ENCODE measurements at regions not wholly inside any gene's neighbourhood (a gene's known extent, or its start where the extent isn't known, plus 50 kb on each side); places are given as distances from the start of the nearest gene placed in this dataset.

DNA sequence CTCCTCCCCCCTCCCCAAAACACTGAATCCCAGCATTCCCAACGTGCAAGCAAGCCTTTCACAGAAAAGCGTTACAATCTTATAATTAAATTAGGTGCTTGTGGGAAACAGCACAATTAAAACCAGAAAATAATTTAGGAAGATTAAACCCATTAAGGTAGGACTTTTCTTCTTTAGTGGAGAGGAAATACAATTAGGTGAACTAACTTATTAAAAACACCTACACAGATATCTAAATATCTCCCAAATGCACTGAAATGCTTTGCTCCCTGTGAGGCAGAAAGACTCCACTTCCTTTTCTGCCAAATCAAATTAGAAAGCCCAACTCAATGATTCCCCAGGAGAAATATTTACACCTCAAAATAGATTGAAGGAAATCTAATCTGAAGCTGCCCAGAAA is 60.9 kb upstream of the ETS2 start:
- TF ChIP-seq CTCF (IDR thresholded peaks at IDR 0.05; ENCODE audit: borderline replicate concordance, extremely low read depth, low read length, poor library complexity, severe bottlenecking) (no peak), EZH2 (IDR thresholded peaks at IDR 0.05; ENCODE audit: borderline replicate concordance, low read depth, low read length, severe bottlenecking) (no peak)

All from DND-41 (cell line).